Stomach (tissue), 4 donors: ENCODE measurements at regions not wholly inside any gene's neighbourhood (a gene's known extent, or its start where the extent isn't known, plus 50 kb on each side); places are given as distances from the start of the nearest gene placed in this dataset.

Source experiments
- EP300 ChIP-seq: sonication (generic); formaldehyde crosslinking; IDR thresholded peaks from one replicate; pipeline ENCODE4 v1.6.1; 2017; ENCODE audit warnings: antibody characterized with exemption
- POLR2A ChIP-seq, 4 donors: fragments of 450-650 bp; IDR thresholded peaks; one replicate each; pipeline ENCODE4 v1.6.1; 2016; ENCODE audit warnings: antibody characterized with exemption in 4 of 4, control low read depth in 2 of 4, mild to moderate bottlenecking in 1 of 4, moderate library complexity in 1 of 4
- TF ChIP-seq, protein P1 (sequence below), 7 experiments: fragments of 450-650 bp in 4 of 7; fragments of 200-600 bp in 3 of 7; sonication (generic) in 3 of 7; IDR thresholded peaks; one replicate each; pipeline ENCODE4 v1.5.1; 2016 to 2019; ENCODE audit warnings: antibody characterized with exemption in 7 of 7, control low read depth in 2 of 7, mild to moderate bottlenecking in 1 of 7

GRCh38 chr12:97397008-97397407, 65.6 kb upstream of the RMST start:
- TF ChIP-seq, protein P1, sequence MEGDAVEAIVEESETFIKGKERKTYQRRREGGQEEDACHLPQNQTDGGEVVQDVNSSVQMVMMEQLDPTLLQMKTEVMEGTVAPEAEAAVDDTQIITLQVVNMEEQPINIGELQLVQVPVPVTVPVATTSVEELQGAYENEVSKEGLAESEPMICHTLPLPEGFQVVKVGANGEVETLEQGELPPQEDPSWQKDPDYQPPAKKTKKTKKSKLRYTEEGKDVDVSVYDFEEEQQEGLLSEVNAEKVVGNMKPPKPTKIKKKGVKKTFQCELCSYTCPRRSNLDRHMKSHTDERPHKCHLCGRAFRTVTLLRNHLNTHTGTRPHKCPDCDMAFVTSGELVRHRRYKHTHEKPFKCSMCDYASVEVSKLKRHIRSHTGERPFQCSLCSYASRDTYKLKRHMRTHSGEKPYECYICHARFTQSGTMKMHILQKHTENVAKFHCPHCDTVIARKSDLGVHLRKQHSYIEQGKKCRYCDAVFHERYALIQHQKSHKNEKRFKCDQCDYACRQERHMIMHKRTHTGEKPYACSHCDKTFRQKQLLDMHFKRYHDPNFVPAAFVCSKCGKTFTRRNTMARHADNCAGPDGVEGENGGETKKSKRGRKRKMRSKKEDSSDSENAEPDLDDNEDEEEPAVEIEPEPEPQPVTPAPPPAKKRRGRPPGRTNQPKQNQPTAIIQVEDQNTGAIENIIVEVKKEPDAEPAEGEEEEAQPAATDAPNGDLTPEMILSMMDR (IDR thresholded peaks at IDR 0.05) = no peak
- no peak for TF ChIP-seq EP300
- no peak for TF ChIP-seq POLR2A (IDR thresholded peaks at IDR 0.05)
